B cell (primary cell): ENCODE measurements at regions not wholly inside any gene's neighbourhood (a gene's known extent, or its start where the extent isn't known, plus 50 kb on each side); places are given as distances from the start of the nearest gene placed in this dataset.

Experiments
- ATAC-seq: fragments of 200-7000 bp; cut with Tn5 transposase; one replicate; pipeline ENCODE4 v1.10.0; 2021; ENCODE audit warnings: low read depth, mild to moderate bottlenecking, moderate number of reproducible peaks, moderate library complexity
- CTCF ChIA-PET: fragments of 350-600 bp; sonication (Branson Sonifier 250); formaldehyde crosslinking; loops from one replicate; lab custom pipeline; 2021; ENCODE audit warnings: antibody characterized with exemption, inconsistent platforms; lab: Charles Lee
- POLR2A ChIA-PET: fragments of 350-600 bp; sonication (Branson Sonifier 250); formaldehyde crosslinking; loops from one replicate; lab custom pipeline; 2021; ENCODE audit warnings: antibody characterized with exemption; lab: Charles Lee
- DNase-seq: peaks from one replicate; pipeline ENCODE4 v3.0.0; 2013
- H2AFZ ChIP-seq: 2 replicates; pipeline ENCODE4 v1.6.1; 2012; ENCODE audit warnings: mild to moderate bottlenecking, low read depth, low read length; ENCODE audit not compliant: insufficient read depth, poor library complexity, severe bottlenecking
- H3K27ac ChIP-seq, 2 donors: 1 replicate in 1 of 2; 2 replicates in 1 of 2; pipeline ENCODE4 v1.5.1; 2012 to 2013; ENCODE audit warnings: low read length in 2 of 2, mild to moderate bottlenecking in 2 of 2, moderate library complexity in 1 of 2
- H3K27me3 ChIP-seq, 4 experiments: fragments of 200-600 bp in 1 of 4; sonication (generic) in 1 of 4; replicated peaks in 1 of 4; 1 replicate in 2 of 4; 2 replicates in 2 of 4; pipeline versions ENCODE4 v1.6.1 to v1.7.0; 2013 to 2016; ENCODE audit warnings: low read length in 3 of 4, mild to moderate bottlenecking in 2 of 4, mixed read lengths in 1 of 4, moderate library complexity in 1 of 4; ENCODE audit not compliant: insufficient read depth in 4 of 4, control insufficient read depth in 3 of 4; ENCODE audit errors: control extremely low read depth in 1 of 4
- H3K36me3 ChIP-seq, 2 experiments: replicated peaks in 1 of 2; 1 replicate in 1 of 2; 2 replicates in 1 of 2; pipeline versions ENCODE4 v1.6.1 to v1.7.1; 2013; ENCODE audit warnings: low read length in 1 of 2; ENCODE audit not compliant: insufficient read depth in 2 of 2, control insufficient read depth in 1 of 2; ENCODE audit errors: control extremely low read depth in 1 of 2, extremely low read depth in 1 of 2
- H3K4me1 ChIP-seq, 2 donors: fragments of 200-600 bp in 1 of 2; sonication (generic) in 1 of 2; 1 replicate in 1 of 2; 2 replicates in 1 of 2; pipeline versions ENCODE4 v1.5.1 to v1.6.1; 2013 to 2017; ENCODE audit warnings: low read length in 2 of 2; ENCODE audit not compliant: control insufficient read depth in 2 of 2, insufficient read depth in 2 of 2
- H3K4me2 ChIP-seq: replicated peaks from 2 replicates; pipeline ENCODE3; 2012; ENCODE audit warnings: mild to moderate bottlenecking, low read depth, low read length; ENCODE audit not compliant: poor library complexity, severe bottlenecking
- H3K4me3 ChIP-seq, 5 experiments: fragments of 200-600 bp in 1 of 5; sonication (generic) in 1 of 5; 1 replicate in 3 of 5; 2 replicates in 2 of 5; pipeline versions ENCODE4 v1.5.1 to v1.7.0; 2011 to 2016; ENCODE audit warnings: low read length in 4 of 5, mild to moderate bottlenecking in 4 of 5, low read depth in 2 of 5, control low read depth in 1 of 5, moderate library complexity in 1 of 5; ENCODE audit not compliant: insufficient read depth in 1 of 5; ENCODE audit errors: control extremely low read depth in 1 of 5, extremely low read depth in 1 of 5
- H3K79me2 ChIP-seq: fragments of 200-600 bp; sonication (generic); one replicate; pipeline ENCODE4 v1.6.0; 2016; ENCODE audit warnings: low read length; ENCODE audit not compliant: control insufficient read depth, insufficient read depth
- H3K9ac ChIP-seq: fragments of 200-600 bp; sonication (generic); 2 replicates; pipeline ENCODE4 v1.6.1; 2017; ENCODE audit warnings: mild to moderate bottlenecking, low read length, moderate library complexity
- H3K9me3 ChIP-seq, 3 donors: one replicate each; pipeline versions ENCODE4 v1.6.1 to v1.7.1; 2013; ENCODE audit warnings: low read length in 2 of 3; ENCODE audit not compliant: control insufficient read depth in 2 of 3, insufficient read depth in 1 of 3; ENCODE audit errors: control extremely low read depth in 1 of 3
- H4K20me1 ChIP-seq: 2 replicates; pipeline ENCODE4 v1.6.0; 2012; ENCODE audit warnings: mild to moderate bottlenecking, low read length; ENCODE audit not compliant: insufficient read depth, control insufficient read depth, poor library complexity, severe bottlenecking
- H3K27ac Mint-ChIP-seq: one replicate; pipeline ENCODE4 v1.8.0; 2021; ENCODE audit warnings: mixed read lengths
- H3K27me3 Mint-ChIP-seq: one replicate; pipeline ENCODE4 v1.8.0; 2021; ENCODE audit warnings: mixed read lengths
- H3K4me1 Mint-ChIP-seq: one replicate; pipeline ENCODE4 v1.8.0; 2021; ENCODE audit warnings: mixed read lengths
- H3K4me3 Mint-ChIP-seq: one replicate; pipeline ENCODE4 v1.8.0; 2021; ENCODE audit warnings: mixed read lengths
- H3K9me3 Mint-ChIP-seq: one replicate; pipeline ENCODE4 v1.8.0; 2022; ENCODE audit warnings: mixed read lengths; ENCODE audit not compliant: insufficient read depth
- CTCF ChIP-seq: fragments of 200-600 bp; IDR thresholded peaks from one replicate; pipeline ENCODE4 v1.8.0; 2022; ENCODE audit warnings: antibody characterized with exemption, mild to moderate bottlenecking
- EZH2 ChIP-seq: IDR thresholded peaks from 2 replicates; pipeline ENCODE4 v1.6.1; 2012; ENCODE audit warnings: borderline replicate concordance, low read depth, mild to moderate bottlenecking, moderate library complexity, low read length; ENCODE audit not compliant: insufficient read depth, poor library complexity, severe bottlenecking
- WGBS: methylation state at CpG from one replicate; pipeline ENCODE4 v1.1.5; 2013; ENCODE audit warnings: missing lambda C conversion rate; ENCODE audit not compliant: insufficient coverage; 5-methylcytosine and 5-hydroxymethylcytosine counted together
- intact Hi-C: fragments of 100-400 bp; cut with micrococcal nuclease; formaldehyde crosslinking; loops from one replicate; pipeline ENCODE4 v1.10.0; 2022

- H3K4me3 Mint-ChIP-seq = no peak overlapping the region
- H3K79me2 ChIP-seq = no peaks in the 10 kb centered on the region
- H3K9ac ChIP-seq = no peak overlapping the region
- ChIA-PET CTCF (no interaction called here), POLR2A (no interaction called here)
- H3K9me3 Mint-ChIP-seq = no peaks in the 10 kb centered on the region
- no peaks in the 10 kb centered on the region for H3K27me3 ChIP-seq
- ATAC-seq (no peak), DNase-seq (no peak)
- H3K27ac ChIP-seq = no peak overlapping the region
- H3K4me1 Mint-ChIP-seq = no peaks in the 10 kb centered on the region
- TF ChIP-seq CTCF = no peak
- no peak for TF ChIP-seq EZH2
- 83% methylated on average over 1 of the region's 4 CpGs for WGBS
- H3K4me3 ChIP-seq = no peak overlapping the region
- H3K36me3 ChIP-seq = no peaks in the 10 kb centered on the region
- no peak overlapping the region for H3K27ac Mint-ChIP-seq
- no peaks in the 10 kb centered on the region for H4K20me1 ChIP-seq
- H3K9me3 ChIP-seq = no peaks in the 10 kb centered on the region
- peaks cover 3% of the 10 kb centered on the region for H3K27me3 Mint-ChIP-seq
- intact Hi-C loops = no loop called here
- H3K4me1 ChIP-seq = no peaks in the 10 kb centered on the region
- H2AFZ ChIP-seq = no peak overlapping the region
- H3K4me2 ChIP-seq = no peak overlapping the region
Measured at GRCh38 chr1:90317628-90318027, 322.7 kb downstream of the ZNF326 start.

GRCh38 chr1:90314533-90314932, 319.6 kb downstream of the ZNF326 start:
- H3K27me3 Mint-ChIP-seq = no peaks in the 10 kb centered on the region
- no peak for ATAC-seq
- Histone ChIP-seq H3K4me1 (no peaks in the 10 kb centered on the region), H3K79me2 (no peaks in the 10 kb centered on the region), H3K36me3 (no peaks in the 10 kb centered on the region), H3K4me2 (no peak overlapping the region), H3K9ac (no peak overlapping the region), H3K9me3 (no peaks in the 10 kb centered on the region), H3K27me3 (no peaks in the 10 kb centered on the region), H3K4me3 (no peak overlapping the region), H3K27ac (no peak overlapping the region), H4K20me1 (no peaks in the 10 kb centered on the region), H2AFZ (no peak overlapping the region)
- TF ChIP-seq EZH2 = no peak
- TF ChIP-seq CTCF = no peak
- WGBS = 87% methylated on average over 4 of the region's 7 CpGs
- no peak for DNase-seq
- H3K4me3 Mint-ChIP-seq = no peak overlapping the region
- CTCF ChIA-PET = no interaction called here
- intact Hi-C loops = no loop called here
- POLR2A ChIA-PET = no interaction called here
- H3K4me1 Mint-ChIP-seq = no peaks in the 10 kb centered on the region
- H3K27ac Mint-ChIP-seq = no peak overlapping the region
- H3K9me3 Mint-ChIP-seq = no peaks in the 10 kb centered on the region
